GM10266 (cell line): ENCODE measurements at regions not wholly inside any gene's neighbourhood (a gene's known extent, or its start where the extent isn't known, plus 50 kb on each side); places are given as distances from the start of the nearest gene placed in this dataset.

ENCODE experiments used
- DNase-seq: peaks from one replicate; pipeline ENCODE4 v3.0.0; 2012; ENCODE audit errors: extremely low spot score
- CTCF ChIP-seq: IDR thresholded peaks from 2 replicates; pipeline ENCODE4 v1.5.1; 2012; ENCODE audit warnings: mild to moderate bottlenecking, low read depth; ENCODE audit not compliant: control insufficient read depth, insufficient read depth; ENCODE audit errors: missing control alignments

- TF ChIP-seq CTCF = no peak
- no peak for DNase-seq
Measured at GRCh38 chr7:25719190-25719896, 432.7 kb upstream of the NFE2L3 start.

- TF ChIP-seq CTCF = peak; percentile 27
- no peak for DNase-seq
Measured at GRCh38 chr7:25720427-25720826, 431.6 kb upstream of the NFE2L3 start.

- no peak for TF ChIP-seq CTCF
- no peak for DNase-seq
Measured at GRCh38 chr7:25722856-25723255, 429.1 kb upstream of the NFE2L3 start.

- TF ChIP-seq CTCF = no peak
- DNase-seq = no peak
Measured at GRCh38 chr7:25725451-25725850, 426.5 kb upstream of the NFE2L3 start.

GRCh38 chr7:25726170-25726780 lies 425.7 kb upstream of the NFE2L3 start:
- no peak for DNase-seq
- TF ChIP-seq CTCF = no peak

- DNase-seq = no peak
- no peak for TF ChIP-seq CTCF
Measured at GRCh38 chr7:25726781-25727311, 425.2 kb upstream of the NFE2L3 start.

- TF ChIP-seq CTCF = no peak
- DNase-seq = no peak
Measured at GRCh38 chr7:25727446-25727845, 424.6 kb upstream of the NFE2L3 start.
